ENCODE measurements at regions not wholly inside any gene's neighbourhood (a gene's known extent, or its start where the extent isn't known, plus 50 kb on each side); places are given as distances from the start of the nearest gene placed in this dataset.

- no peak for DNase-seq
Observed at GRCh38 chr5:103498800-103499551, 63.6 kb downstream of the NUDT12 start.

GRCh38 chr5:103498211-103498610, 64.4 kb downstream of the NUDT12 start:
- no peak for DNase-seq

GRCh38 chr5:103497781-103498180, 64.8 kb downstream of the NUDT12 start:
- DNase-seq: no peak

- no peak for DNase-seq
Observed at GRCh38 chr5:103490030-103490739, 72.4 kb downstream of the NUDT12 start.

- DNase-seq: no peak
Observed at GRCh38 chr5:103489307-103489706, 73.3 kb downstream of the NUDT12 start.

GRCh38 chr5:103487822-103488493, 74.6 kb downstream of the NUDT12 start:
- DNase-seq: no peak

GRCh38 chr5:103487218-103487617, 75.4 kb downstream of the NUDT12 start:
- DNase-seq: no peak

- DNase-seq: no peak
Observed at GRCh38 chr5:103486739-103487138, 75.8 kb downstream of the NUDT12 start.

GRCh38 chr5:103480246-103480645, 82.3 kb downstream of the NUDT12 start:
- DNase-seq: no peak

GRCh38 chr5:103477678-103478077, 84.9 kb downstream of the NUDT12 start:
- no peak for DNase-seq

GRCh38 chr5:103476811-103477210, 85.8 kb downstream of the NUDT12 start:
- DNase-seq: no peak

- DNase-seq: peak; percentile 31
Observed at GRCh38 chr5:103475629-103476240, 86.9 kb downstream of the NUDT12 start.

GRCh38 chr5:103474677-103475076, 87.9 kb downstream of the NUDT12 start:
- no peak for DNase-seq

- no peak for DNase-seq
Observed at GRCh38 chr5:103473725-103474124, 88.9 kb downstream of the NUDT12 start.

GRCh38 chr5:103472830-103473229, 89.8 kb downstream of the NUDT12 start:
- no peak for DNase-seq

GRCh38 chr5:103472265-103472664, 90.3 kb downstream of the NUDT12 start:
- DNase-seq: no peak

- DNase-seq: no peak
Observed at GRCh38 chr5:103469288-103470040, 93.1 kb downstream of the NUDT12 start.

GRCh38 chr5:103467831-103468230, 94.8 kb downstream of the NUDT12 start:
- no peak for DNase-seq

GRCh38 chr5:103466495-103466894, 96.1 kb downstream of the NUDT12 start:
- no peak for DNase-seq

GRCh38 chr5:103465891-103466290, 96.7 kb downstream of the NUDT12 start:
- no peak for DNase-seq

GRCh38 chr5:103464835-103465484, 97.6 kb downstream of the NUDT12 start:
- no peak for DNase-seq

GRCh38 chr5:103463261-103463660, 99.3 kb downstream of the NUDT12 start:
- DNase-seq: no peak

Measured in CD4-positive, alpha-beta T cell treated with Interleukin-21 for 1 hour (primary cell).